Transverse colon (tissue), 4 donors: ENCODE measurements at regions not wholly inside any gene's neighbourhood (a gene's known extent, or its start where the extent isn't known, plus 50 kb on each side); places are given as distances from the start of the nearest gene placed in this dataset.

ENCODE experiments used
- DNase-seq: peaks from one replicate; pipeline ENCODE4 v3.0.0-alpha.2; 2019
- H3K27ac ChIP-seq, 4 donors: fragments of 200-600 bp; sonication (generic); 2 replicates each; pipeline ENCODE4 v1.5.1; 2016 to 2018; ENCODE audit warnings: inconsistent platforms in 4 of 4
- H3K27me3 ChIP-seq: fragments of 200-600 bp; sonication (generic); 2 replicates; pipeline ENCODE4 v1.5.1; 2017; ENCODE audit warnings: inconsistent platforms
- H3K36me3 ChIP-seq, 4 donors: fragments of 200-600 bp; sonication (generic); 2 replicates each; pipeline ENCODE4 v1.5.1; 2017 to 2019; ENCODE audit warnings: inconsistent platforms in 4 of 4
- H3K4me1 ChIP-seq, 4 donors: fragments of 200-600 bp; sonication (generic); 2 replicates each; pipeline ENCODE4 v1.5.1; 2017 to 2020; ENCODE audit warnings: inconsistent platforms in 4 of 4
- H3K4me3 ChIP-seq, 4 donors: fragments of 200-600 bp; sonication (generic); 1 replicate in 1 of 4; 2 replicates in 3 of 4; pipeline versions ENCODE4 v1.5.1 to v1.6.1; 2017 to 2019; ENCODE audit warnings: inconsistent platforms in 4 of 4
- H3K9me3 ChIP-seq, 2 donors: fragments of 200-600 bp; sonication (generic); 2 replicates each; pipeline ENCODE4 v1.5.1; 2017 to 2019; ENCODE audit warnings: inconsistent platforms in 2 of 2
- CTCF ChIP-seq, 5 experiments: fragments of 200-600 bp in 3 of 5; fragments of 450-650 bp in 2 of 5; sonication (generic) in 3 of 5; IDR thresholded peaks; 1 replicate in 2 of 5; 2 replicates in 3 of 5; pipeline ENCODE4 v1.5.1; 2016 to 2017; ENCODE audit warnings: antibody characterized with exemption in 5 of 5, inconsistent platforms in 3 of 5, mild to moderate bottlenecking in 2 of 5, moderate library complexity in 1 of 5
- EP300 ChIP-seq: sonication (generic); formaldehyde crosslinking; IDR thresholded peaks from one replicate; pipeline ENCODE4 v1.6.1; 2017; ENCODE audit warnings: antibody characterized with exemption, low read depth
- POLR2A ChIP-seq: fragments of 450-650 bp; IDR thresholded peaks from one replicate; pipeline ENCODE4 v1.6.1; 2016; ENCODE audit warnings: antibody characterized with exemption, mild to moderate bottlenecking, moderate library complexity
- POLR2AphosphoS5 ChIP-seq, 3 donors: sonication (generic); formaldehyde crosslinking; IDR thresholded peaks; one replicate each; pipeline ENCODE4 v1.6.1; 2016; ENCODE audit warnings: antibody characterized with exemption in 3 of 3
- WGBS, 2 donors: methylation state at CpG; one replicate each; pipeline ENCODE4 v1.1.5; 2018; ENCODE audit warnings: low coverage in 1 of 2; 5-methylcytosine and 5-hydroxymethylcytosine counted together
- in situ Hi-C, 4 donors: fragments of 200-750 bp; cut with MboI; loops; one replicate each; pipeline versions ENCODE4 v1.15.0 to v1.15.1; 2017; ENCODE audit warnings: low sequenced_read_pairs in 3 of 4, low pct_ligation_motif_present in 1 of 4, low pct_unique_long_range_greater_than_20kb in 1 of 4
- intact Hi-C: fragments of 100-400 bp; cut with DNase I; formaldehyde crosslinking; loops from one replicate; pipeline ENCODE4 v1.15.1; 2023; ENCODE audit warnings: low total_unique reads

GRCh38 chr2:203610558-203610957 lies 75.5 kb upstream of the RAPH1 start:
- WGBS, 2 donors = 84 to 87% methylated on average over 8 of the region's 8 CpGs
- Histone ChIP-seq H3K9me3 (no peaks in the 10 kb centered on the region), H3K36me3 (no peaks in the 10 kb centered on the region), H3K27me3 (no peaks in the 10 kb centered on the region), H3K4me1 (peaks cover 3 to 6% (median 4%) of the 10 kb centered on the region in 4 donors), H3K27ac (no peak overlapping the region), H3K4me3 (no peak overlapping the region)
- TF ChIP-seq POLR2A = no peak
- in situ Hi-C loops = no loop called here
- no peak for DNase-seq
- intact Hi-C loops = loop anchor here (5.0 kb wide), 1 partner anchor 402 kb away; no protein-coding TSS in a partner anchor

- Histone ChIP-seq H3K4me1 (no peaks in the 10 kb centered on the region), H3K36me3 (no peaks in the 10 kb centered on the region), H3K27me3 (no peaks in the 10 kb centered on the region), H3K4me3 (no peak overlapping the region), H3K27ac (no peak overlapping the region), H3K9me3 (no peaks in the 10 kb centered on the region)
- intact Hi-C loops = loop anchor here (5.0 kb wide), 1 partner anchor 400 kb away; no protein-coding TSS in a partner anchor
- in situ Hi-C loops = no loop called here
- no peak for DNase-seq
- 90 to 100% methylated on average over 1 to 4 of the region's 4 CpGs for WGBS, 2 donors
- TF ChIP-seq POLR2A (no peak), POLR2AphosphoS5 (IDR thresholded peaks at IDR 0.05) (no peak), CTCF (IDR thresholded peaks at IDR 0.05) (no peak), EP300 (no peak)
These were observed 77.1 kb upstream of the RAPH1 start for GRCh38 chr2:203612246-203612645.

DNA sequence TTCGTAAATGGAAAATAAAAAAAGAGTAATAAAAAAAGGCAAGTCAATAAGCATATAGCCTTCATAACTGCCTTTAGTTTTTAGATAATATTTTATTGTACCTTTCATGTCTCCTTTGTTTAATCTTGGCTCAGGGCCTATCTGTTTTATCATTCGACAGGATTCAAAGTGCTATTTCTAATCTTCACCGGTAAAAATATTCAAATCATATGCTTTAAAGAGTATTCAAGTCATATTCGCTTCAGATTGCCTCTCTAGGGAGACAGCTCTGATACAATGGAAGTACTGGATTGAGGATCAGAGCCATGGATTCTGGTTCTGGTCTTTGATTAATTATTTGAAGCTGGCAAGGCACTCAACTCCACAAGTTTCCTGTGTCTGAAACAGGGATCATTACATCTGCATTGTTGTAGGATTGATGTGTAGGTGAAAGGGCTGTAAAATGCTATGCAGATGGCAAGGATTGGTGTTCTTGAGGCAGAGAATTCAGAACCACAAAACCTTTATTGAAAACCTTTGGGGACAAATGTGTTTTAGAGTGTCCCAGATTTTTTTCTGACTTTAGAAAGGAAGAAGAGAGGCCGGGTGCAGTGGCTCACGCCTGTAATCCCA lies 84.3 kb upstream of the RAPH1 start:
- intact Hi-C loops (no loop called here), in situ Hi-C loops (no loop called here)
- H3K36me3 ChIP-seq = no peaks in the 10 kb centered on the region
- no peaks in the 10 kb centered on the region for H3K9me3 ChIP-seq
- peaks cover 0 to 12% (median 1%) of the 10 kb centered on the region in 4 donors for H3K4me1 ChIP-seq
- no peak for TF ChIP-seq EP300
- TF ChIP-seq POLR2AphosphoS5 (IDR thresholded peaks at IDR 0.05) = no peak
- no peak for TF ChIP-seq POLR2A
- TF ChIP-seq CTCF (IDR thresholded peaks at IDR 0.05) = no peak
- H3K27me3 ChIP-seq = no peaks in the 10 kb centered on the region
- H3K4me3 ChIP-seq = no peak overlapping the region
- 50 to 60% methylated on average over 4 to 6 of the region's 6 CpGs for WGBS, 2 donors
- DNase-seq = no peak
- H3K27ac ChIP-seq = peak overlapping the region in 3 of 4 donors; percentile 12 to 50 (median 46)

GRCh38 chr2:203621981-203622515 lies 84.4 kb upstream of the CD28 start:
- in situ Hi-C loops = no loop called here
- no peak overlapping the region for H3K27ac ChIP-seq
- WGBS, 2 donors = 57 to 66% methylated on average over 4 to 5 of the region's 5 CpGs

More at GRCh38 chr2:203621981-203622515, 84.4 kb upstream of the CD28 start:
- no peak for TF ChIP-seq EP300
- TF ChIP-seq CTCF (IDR thresholded peaks at IDR 0.05) = no peak
- no peak for TF ChIP-seq POLR2A
- TF ChIP-seq POLR2AphosphoS5 (IDR thresholded peaks at IDR 0.05) = no peak
- Histone ChIP-seq H3K4me1 (peaks cover 0 to 27% (median 9%) of the 10 kb centered on the region in 4 donors), H3K9me3 (no peaks in the 10 kb centered on the region), H3K36me3 (no peaks in the 10 kb centered on the region), H3K4me3 (no peak overlapping the region), H3K27me3 (no peaks in the 10 kb centered on the region)
- no peak for DNase-seq
- intact Hi-C loops = no loop called here
